ENCODE measurements at regions not wholly inside any gene's neighbourhood (a gene's known extent, or its start where the extent isn't known, plus 50 kb on each side); places are given as distances from the start of the nearest gene placed in this dataset.

- no peak for DNase-seq (ENCODE audit: low read depth)
- no peak for TF ChIP-seq CTCF (conservative IDR thresholded peaks at IDR 0.05; ENCODE audit: low read length)
Measured at GRCh38 chr3:6098516-6099157, 762.3 kb upstream of the GRM7 start.

GRCh38 chr3:6099458-6100075 lies 761.3 kb upstream of the GRM7 start:
- DNase-seq (ENCODE audit: low read depth), result no peak
- H3K4me3 ChIP-seq (ENCODE audit: low read length), result no peak overlapping the region
- TF ChIP-seq CTCF (conservative IDR thresholded peaks at IDR 0.05; ENCODE audit: low read length), result no peak

More at GRCh38 chr3:6098516-6099157, 762.3 kb upstream of the GRM7 start:
- no peak overlapping the region for H3K4me3 ChIP-seq (ENCODE audit: low read length)

- TF ChIP-seq CTCF (conservative IDR thresholded peaks at IDR 0.05; ENCODE audit: low read length), result no peak
- no peak overlapping the region for H3K4me3 ChIP-seq (ENCODE audit: low read length)
- no peak for DNase-seq (ENCODE audit: low read depth)
Measured at GRCh38 chr3:6105187-6105586, 755.7 kb upstream of the GRM7 start.

DNA sequence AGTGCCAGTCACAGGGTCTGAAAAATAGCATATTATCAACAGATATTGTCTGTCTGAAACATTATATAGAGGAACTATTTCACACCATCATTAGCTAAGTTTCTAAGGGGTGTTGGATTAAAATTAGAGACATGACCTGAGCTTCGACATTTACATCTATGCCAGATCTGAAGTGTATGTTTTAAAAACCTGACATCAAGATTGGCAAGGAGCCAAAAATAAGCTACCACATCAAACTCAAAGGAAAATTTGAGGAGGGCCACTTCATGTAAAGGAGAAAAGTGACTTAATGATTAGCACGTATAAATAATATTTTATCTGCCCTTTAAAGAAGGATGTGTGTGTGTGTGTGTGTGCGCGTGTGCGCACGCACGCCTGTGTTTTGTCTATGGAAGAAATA lies 752.0 kb upstream of the GRM7 start:
- TF ChIP-seq CTCF (conservative IDR thresholded peaks at IDR 0.05; ENCODE audit: low read length), result no peak
- no peak for DNase-seq (ENCODE audit: low read depth)
- no peak overlapping the region for H3K4me3 ChIP-seq (ENCODE audit: low read length)

- DNase-seq (ENCODE audit: low read depth), result no peak
- no peak overlapping the region for H3K4me3 ChIP-seq (ENCODE audit: low read length)
- no peak for TF ChIP-seq CTCF (conservative IDR thresholded peaks at IDR 0.05; ENCODE audit: low read length)
Measured at GRCh38 chr3:6110451-6110850, 750.5 kb upstream of the GRM7 start.

- no peak for TF ChIP-seq CTCF (conservative IDR thresholded peaks at IDR 0.05; ENCODE audit: low read length)
- no peak for DNase-seq (ENCODE audit: low read depth)
- H3K4me3 ChIP-seq (ENCODE audit: low read length), result no peak overlapping the region
Measured at GRCh38 chr3:6112546-6112945, 748.4 kb upstream of the GRM7 start.

DNA sequence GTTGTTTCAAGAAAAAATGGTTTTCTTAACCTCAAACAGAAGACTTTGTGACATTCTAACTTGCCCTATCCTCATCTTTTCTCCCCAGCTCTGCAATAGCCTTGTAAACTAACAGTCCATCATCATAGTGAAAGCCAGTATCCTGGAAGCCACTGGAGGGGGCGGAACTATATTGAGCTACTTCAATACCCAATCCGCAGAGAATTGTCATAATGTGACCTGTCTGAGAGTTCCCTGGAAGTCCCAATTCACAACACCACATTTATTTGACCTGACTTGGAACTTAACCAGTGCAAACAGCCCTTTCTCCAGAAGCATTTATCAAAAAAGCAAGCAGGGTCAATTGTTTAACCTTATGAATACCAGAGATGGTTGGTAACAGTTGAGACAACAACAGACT lies 747.6 kb upstream of the GRM7 start:
- TF ChIP-seq CTCF (conservative IDR thresholded peaks at IDR 0.05; ENCODE audit: low read length), result no peak
- no peak for DNase-seq (ENCODE audit: low read depth)
- no peak overlapping the region for H3K4me3 ChIP-seq (ENCODE audit: low read length)

All from AG10803 (cell line).